PC-9 (cell line): ENCODE measurements at regions not wholly inside any gene's neighbourhood (a gene's known extent, or its start where the extent isn't known, plus 50 kb on each side); places are given as distances from the start of the nearest gene placed in this dataset.

Experiments
- BruUV-seq: library from RNA; stranded (reverse); fragments of 400-500 nt; replicated peaks from 2 replicates; lab custom pipeline; 2021; lab: Mats Ljungman, UMichigan
- CTCF ChIA-PET: fragments of 300-600 bp; sonication (Branson Sonifier 250); formaldehyde crosslinking; loops from one replicate; lab custom pipeline; 2022; ENCODE audit warnings: antibody characterized with exemption; lab: Charles Lee
- POLR2A ChIA-PET: fragments of 300-600 bp; sonication (Branson Sonifier 250); formaldehyde crosslinking; loops from one replicate; lab custom pipeline; 2022; ENCODE audit warnings: antibody characterized with exemption; ENCODE audit not compliant: unreplicated experiment; lab: Charles Lee
- DNase-seq, 2 experiments: peaks; one replicate each; pipeline versions ENCODE4 v3.0.0 to v3.0.0-alpha.2; 2015 to 2022; ENCODE audit warnings: mixed read lengths in 1 of 2
- H2AFZ ChIP-seq: fragments of 200-600 bp; sonication (generic); 2 replicates; pipeline ENCODE4 v1.8.1; 2017; ENCODE audit warnings: antibody characterized with exemption
- H3F3A ChIP-seq: fragments of 200-600 bp; sonication (generic); 2 replicates; pipeline ENCODE4 v1.8.1; 2017; ENCODE audit warnings: antibody characterized with exemption, mild to moderate bottlenecking, low read depth; ENCODE audit not compliant: insufficient read depth
- H3K27ac ChIP-seq: fragments of 200-600 bp; sonication (generic); 2 replicates; pipeline ENCODE4 v1.6.1; 2016; ENCODE audit warnings: mixed run types
- H3K27me3 ChIP-seq: fragments of 200-600 bp; sonication (generic); 2 replicates; pipeline ENCODE4 v1.6.1; 2016; ENCODE audit warnings: low read depth, mixed run types; ENCODE audit not compliant: insufficient read depth
- H3K36me3 ChIP-seq: fragments of 200-600 bp; sonication (generic); 2 replicates; pipeline ENCODE4 v1.6.1; 2016; ENCODE audit warnings: low read depth, mixed run types
- H3K4me1 ChIP-seq: fragments of 200-600 bp; sonication (generic); replicated peaks from 2 replicates; pipeline ENCODE4 v1.6.1; 2016; ENCODE audit warnings: mixed run types; ENCODE audit not compliant: insufficient read depth
- H3K4me2 ChIP-seq: fragments of 200-600 bp; sonication (generic); 2 replicates; pipeline ENCODE4 v1.6.1; 2017; ENCODE audit warnings: mixed run types
- H3K4me3 ChIP-seq: fragments of 200-600 bp; sonication (generic); 2 replicates; pipeline ENCODE4 v1.6.1; 2016; ENCODE audit warnings: mixed run types
- H3K79me2 ChIP-seq: fragments of 200-600 bp; sonication (generic); 2 replicates; pipeline ENCODE4 v1.6.1; 2017; ENCODE audit warnings: low read depth, mixed run types
- H3K9me2 ChIP-seq: fragments of 200-600 bp; sonication (generic); 2 replicates; pipeline ENCODE4 v1.8.1; 2017; ENCODE audit warnings: mild to moderate bottlenecking; ENCODE audit not compliant: insufficient read depth
- H3K9me3 ChIP-seq: fragments of 200-600 bp; sonication (generic); 2 replicates; pipeline ENCODE4 v1.8.1; 2016; ENCODE audit warnings: low read depth; ENCODE audit not compliant: insufficient read depth
- H4K20me1 ChIP-seq: fragments of 200-600 bp; sonication (generic); 2 replicates; pipeline ENCODE4 v1.8.1; 2017; ENCODE audit not compliant: insufficient read depth
- CTCF ChIP-seq: fragments of 200-600 bp; sonication (generic); conservative IDR thresholded peaks from 2 replicates; pipeline ENCODE4 v1.6.1; 2017; ENCODE audit warnings: mixed run types, antibody characterized with exemption, mild to moderate bottlenecking, moderate library complexity
- EZH2 ChIP-seq: fragments of 200-600 bp; sonication (generic); IDR thresholded peaks from 2 replicates; pipeline ENCODE4 v1.8.0; 2017; ENCODE audit warnings: antibody characterized with exemption, low read depth
- intact Hi-C: fragments of 100-400 bp; cut with micrococcal nuclease; formaldehyde crosslinking; loops from one replicate; pipeline ENCODE4 v1.10.0; 2022; ENCODE audit not compliant: unreplicated experiment

GRCh38 chr4:185932491-185932890 lies 120.5 kb upstream of the SORBS2 start:
- no peaks in the 10 kb centered on the region for H3K9me3 ChIP-seq
- intact Hi-C loops = no loop called here
- TF ChIP-seq CTCF = no peak
- no peak for TF ChIP-seq EZH2
- no peak for DNase-seq
- ChIA-PET POLR2A (no interaction called here), CTCF (no interaction called here)
- no TSS peak for BruUV-seq
- no peaks in the 10 kb centered on the region for H3F3A ChIP-seq
- H3K4me2 ChIP-seq = no peak overlapping the region
- H3K79me2 ChIP-seq = no peaks in the 10 kb centered on the region
- H3K4me3 ChIP-seq = no peak overlapping the region
- no peaks in the 10 kb centered on the region for H4K20me1 ChIP-seq
- H2AFZ ChIP-seq = no peak overlapping the region
- H3K27me3 ChIP-seq = no peaks in the 10 kb centered on the region
- no peaks in the 10 kb centered on the region for H3K9me2 ChIP-seq
- no peaks in the 10 kb centered on the region for H3K36me3 ChIP-seq
- H3K27ac ChIP-seq = no peak overlapping the region
- no peaks in the 10 kb centered on the region for H3K4me1 ChIP-seq

- Histone ChIP-seq H3K36me3 (no peaks in the 10 kb centered on the region), H3K27me3 (no peaks in the 10 kb centered on the region), H3K27ac (no peak overlapping the region), H3F3A (no peaks in the 10 kb centered on the region), H3K4me1 (no peaks in the 10 kb centered on the region), H3K9me3 (no peaks in the 10 kb centered on the region), H2AFZ (no peak overlapping the region), H3K79me2 (no peaks in the 10 kb centered on the region), H4K20me1 (no peaks in the 10 kb centered on the region), H3K4me2 (no peak overlapping the region), H3K4me3 (no peak overlapping the region), H3K9me2 (no peaks in the 10 kb centered on the region)
- DNase-seq = no peak
- intact Hi-C loops = no loop called here
- TF ChIP-seq CTCF = no peak
- TF ChIP-seq EZH2 = no peak
- POLR2A ChIA-PET = no interaction called here
- CTCF ChIA-PET = no interaction called here
- no TSS peak for BruUV-seq
Measured at GRCh38 chr4:185933078-185933581, 121.1 kb upstream of the SORBS2 start.

GRCh38 chr4:185936650-185937376 lies 124.8 kb upstream of the SORBS2 start:
- Histone ChIP-seq H3K36me3 (no peaks in the 10 kb centered on the region), H3K9me2 (no peaks in the 10 kb centered on the region), H3K9me3 (no peaks in the 10 kb centered on the region), H3K27me3 (no peaks in the 10 kb centered on the region), H3K27ac (no peak overlapping the region), H3K4me2 (no peak overlapping the region), H4K20me1 (no peaks in the 10 kb centered on the region), H3K79me2 (no peaks in the 10 kb centered on the region), H3K4me1 (no peaks in the 10 kb centered on the region), H2AFZ (no peak overlapping the region), H3F3A (no peaks in the 10 kb centered on the region), H3K4me3 (no peak overlapping the region)
- no peak for DNase-seq
- no peak for TF ChIP-seq EZH2
- TF ChIP-seq CTCF = no peak
- BruUV-seq = no TSS peak
- POLR2A ChIA-PET = no interaction called here
- intact Hi-C loops = no loop called here
- CTCF ChIA-PET = no interaction called here
